ENCODE measurements at regions not wholly inside any gene's neighbourhood (a gene's known extent, or its start where the extent isn't known, plus 50 kb on each side); places are given as distances from the start of the nearest gene placed in this dataset.

- TF ChIP-seq CTCF (IDR thresholded peaks at IDR 0.05) (no peak), POLR2A (IDR thresholded peaks at IDR 0.05) (no peak)
Measured at GRCh38 chr10:131010965-131011575, 300.5 kb downstream of the TCERG1L start.
